ENCODE measurements at regions not wholly inside any gene's neighbourhood (a gene's known extent, or its start where the extent isn't known, plus 50 kb on each side); places are given as distances from the start of the nearest gene placed in this dataset.

DNA sequence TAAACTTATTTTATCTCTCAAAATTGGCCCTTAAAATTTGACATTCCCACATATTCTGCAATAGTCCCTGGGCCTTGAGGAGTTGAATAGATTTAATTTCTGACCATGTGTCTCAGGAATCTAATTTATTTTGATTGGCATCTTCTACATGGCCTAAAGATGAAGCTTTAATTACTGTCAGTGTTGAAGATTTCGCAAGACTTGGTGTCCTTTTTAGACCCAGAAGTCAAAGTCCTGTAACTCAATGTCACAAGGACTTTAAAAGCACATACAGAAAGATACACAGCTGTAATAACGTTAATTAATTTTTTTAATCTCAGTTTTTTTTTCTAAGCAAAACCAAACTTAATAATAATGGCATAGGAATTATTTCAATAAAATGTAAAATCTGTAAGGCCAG, 163.9 kb downstream of the SUCNR1 start:
- H3K27me3 ChIP-seq (ENCODE audit: control insufficient read depth, insufficient read depth, low read length) = no peaks in the 10 kb centered on the region
- ChIA-PET POLR2A (no interaction called here), CTCF (no interaction called here)
- H3K9me3 ChIP-seq (ENCODE audit: control insufficient read depth, insufficient read depth, low read depth, low read length) = peaks cover 21% of the 10 kb centered on the region
- in situ Hi-C loops (cut with HindIII; ENCODE audit: low pct_unique_long_range_greater_than_20kb, low sequenced_read_pairs) = no loop called here
- no peak for ATAC-seq
- H3K4me1 ChIP-seq (ENCODE audit: control insufficient read depth, insufficient read depth, low read length) = no peaks in the 10 kb centered on the region
- H3K27ac ChIP-seq (ENCODE audit: low read length) = no peak overlapping the region
- BruUV-seq (replicated peaks) = no TSS peak
- TF ChIP-seq, protein P1, sequence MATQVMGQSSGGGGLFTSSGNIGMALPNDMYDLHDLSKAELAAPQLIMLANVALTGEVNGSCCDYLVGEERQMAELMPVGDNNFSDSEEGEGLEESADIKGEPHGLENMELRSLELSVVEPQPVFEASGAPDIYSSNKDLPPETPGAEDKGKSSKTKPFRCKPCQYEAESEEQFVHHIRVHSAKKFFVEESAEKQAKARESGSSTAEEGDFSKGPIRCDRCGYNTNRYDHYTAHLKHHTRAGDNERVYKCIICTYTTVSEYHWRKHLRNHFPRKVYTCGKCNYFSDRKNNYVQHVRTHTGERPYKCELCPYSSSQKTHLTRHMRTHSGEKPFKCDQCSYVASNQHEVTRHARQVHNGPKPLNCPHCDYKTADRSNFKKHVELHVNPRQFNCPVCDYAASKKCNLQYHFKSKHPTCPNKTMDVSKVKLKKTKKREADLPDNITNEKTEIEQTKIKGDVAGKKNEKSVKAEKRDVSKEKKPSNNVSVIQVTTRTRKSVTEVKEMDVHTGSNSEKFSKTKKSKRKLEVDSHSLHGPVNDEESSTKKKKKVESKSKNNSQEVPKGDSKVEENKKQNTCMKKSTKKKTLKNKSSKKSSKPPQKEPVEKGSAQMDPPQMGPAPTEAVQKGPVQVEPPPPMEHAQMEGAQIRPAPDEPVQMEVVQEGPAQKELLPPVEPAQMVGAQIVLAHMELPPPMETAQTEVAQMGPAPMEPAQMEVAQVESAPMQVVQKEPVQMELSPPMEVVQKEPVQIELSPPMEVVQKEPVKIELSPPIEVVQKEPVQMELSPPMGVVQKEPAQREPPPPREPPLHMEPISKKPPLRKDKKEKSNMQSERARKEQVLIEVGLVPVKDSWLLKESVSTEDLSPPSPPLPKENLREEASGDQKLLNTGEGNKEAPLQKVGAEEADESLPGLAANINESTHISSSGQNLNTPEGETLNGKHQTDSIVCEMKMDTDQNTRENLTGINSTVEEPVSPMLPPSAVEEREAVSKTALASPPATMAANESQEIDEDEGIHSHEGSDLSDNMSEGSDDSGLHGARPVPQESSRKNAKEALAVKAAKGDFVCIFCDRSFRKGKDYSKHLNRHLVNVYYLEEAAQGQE (IDR thresholded peaks at IDR 0.05; ENCODE audit: insufficient read depth in 1 of 2, low read depth in 2 of 2, low read length in 1 of 2) = no peak
- TF ChIP-seq POLR2AphosphoS5 (IDR thresholded peaks at IDR 0.05; ENCODE audit: low read depth, low read length) (no peak), SIN3A (IDR thresholded peaks at IDR 0.05; ENCODE audit: borderline replicate concordance, insufficient read depth, low read depth, low read length) (no peak), TCF7L2 (IDR thresholded peaks at IDR 0.05; ENCODE audit: low read depth, low read length) (no peak), CTCF (IDR thresholded peaks at IDR 0.05) (no peak)
- intact Hi-C loops (cut with micrococcal nuclease; ENCODE audit: unreplicated experiment) = no loop called here
- no peak overlapping the region for H3K4me3 ChIP-seq (ENCODE audit: low read depth in 2 of 2, low read length in 2 of 2)
- no peaks in the 10 kb centered on the region for H3K36me3 ChIP-seq (ENCODE audit: control insufficient read depth, insufficient read depth, low read length)
- DNase-seq (ENCODE audit: low read depth, low spot score) = no peak

DNA sequence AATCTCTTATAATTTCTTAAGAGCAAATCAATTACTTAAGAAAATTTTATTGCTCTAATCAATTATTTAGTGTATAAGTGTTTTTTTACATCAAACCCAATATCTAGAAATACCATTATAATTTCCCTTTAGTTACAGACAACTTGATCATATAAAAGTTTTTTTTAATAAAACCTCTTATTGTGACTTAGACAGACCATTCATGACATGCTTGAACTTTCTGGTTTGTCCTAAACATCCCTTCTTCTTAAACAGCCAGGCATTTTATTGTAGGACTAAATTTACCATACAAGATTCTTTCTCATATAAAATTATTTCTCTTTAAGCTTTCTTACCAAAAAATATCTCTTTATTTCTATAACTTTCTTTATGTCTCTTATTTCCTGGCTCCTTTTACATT, 164.5 kb downstream of the SUCNR1 start:
- ChIA-PET CTCF (no interaction called here), POLR2A (no interaction called here)
- DNase-seq (ENCODE audit: low read depth, low spot score) (no peak), ATAC-seq (no peak)
- no peaks in the 10 kb centered on the region for H3K36me3 ChIP-seq (ENCODE audit: control insufficient read depth, insufficient read depth, low read length)
- H3K27ac ChIP-seq (ENCODE audit: low read length) = no peak overlapping the region
- H3K27me3 ChIP-seq (ENCODE audit: control insufficient read depth, insufficient read depth, low read length) = no peaks in the 10 kb centered on the region
- no peaks in the 10 kb centered on the region for H3K4me1 ChIP-seq (ENCODE audit: control insufficient read depth, insufficient read depth, low read length)
- no TSS peak for BruUV-seq (replicated peaks)
- no peak overlapping the region for H3K4me3 ChIP-seq (ENCODE audit: low read depth in 2 of 2, low read length in 2 of 2)
- TF ChIP-seq CTCF (IDR thresholded peaks at IDR 0.05) (no peak), TCF7L2 (IDR thresholded peaks at IDR 0.05; ENCODE audit: low read depth, low read length) (no peak), SIN3A (IDR thresholded peaks at IDR 0.05; ENCODE audit: borderline replicate concordance, insufficient read depth, low read depth, low read length) (no peak)
- TF ChIP-seq, protein P1 (IDR thresholded peaks at IDR 0.05; ENCODE audit: insufficient read depth in 1 of 2, low read depth in 2 of 2, low read length in 1 of 2) = no peak
- H3K9me3 ChIP-seq (ENCODE audit: control insufficient read depth, insufficient read depth, low read depth, low read length) = peaks cover 21% of the 10 kb centered on the region
- intact Hi-C loops (cut with micrococcal nuclease; ENCODE audit: unreplicated experiment) (no loop called here), in situ Hi-C loops (cut with HindIII; ENCODE audit: low pct_unique_long_range_greater_than_20kb, low sequenced_read_pairs) (no loop called here)
